ENCODE measurements at regions not wholly inside any gene's neighbourhood (a gene's known extent, or its start where the extent isn't known, plus 50 kb on each side); places are given as distances from the start of the nearest gene placed in this dataset.
"Not testable (repeated sequence)": the region's sequence is repeated elsewhere in the genome, so short reads cannot be mapped to it uniquely, and the experiment has no call there.

GRCh38 chr10:80859279-80859678 is 321.6 kb downstream of the SH2D4B start:
- TF ChIP-seq CTCF (IDR thresholded peaks at IDR 0.05; ENCODE audit: low read depth, low read length); MAX (IDR thresholded peaks at IDR 0.05; ENCODE audit: low read depth, low read length); POLR2A (IDR thresholded peaks at IDR 0.05; ENCODE audit: extremely low read depth, insufficient read length): not testable (repeated sequence)
